Stimulated activated CD8-positive, alpha-beta memory T cell treated with anti-CD3 and anti-CD28 coated beads, Interleukin-7, amount 100 ng/mL, for 24 hours (primary cell): ENCODE measurements at regions not wholly inside any gene's neighbourhood (a gene's known extent, or its start where the extent isn't known, plus 50 kb on each side); places are given as distances from the start of the nearest gene placed in this dataset.

Experiments used
- DNase-seq: peaks from one replicate; pipeline ENCODE4 v3.0.0-alpha.2; 2020; ENCODE audit warnings: low read depth

DNA sequence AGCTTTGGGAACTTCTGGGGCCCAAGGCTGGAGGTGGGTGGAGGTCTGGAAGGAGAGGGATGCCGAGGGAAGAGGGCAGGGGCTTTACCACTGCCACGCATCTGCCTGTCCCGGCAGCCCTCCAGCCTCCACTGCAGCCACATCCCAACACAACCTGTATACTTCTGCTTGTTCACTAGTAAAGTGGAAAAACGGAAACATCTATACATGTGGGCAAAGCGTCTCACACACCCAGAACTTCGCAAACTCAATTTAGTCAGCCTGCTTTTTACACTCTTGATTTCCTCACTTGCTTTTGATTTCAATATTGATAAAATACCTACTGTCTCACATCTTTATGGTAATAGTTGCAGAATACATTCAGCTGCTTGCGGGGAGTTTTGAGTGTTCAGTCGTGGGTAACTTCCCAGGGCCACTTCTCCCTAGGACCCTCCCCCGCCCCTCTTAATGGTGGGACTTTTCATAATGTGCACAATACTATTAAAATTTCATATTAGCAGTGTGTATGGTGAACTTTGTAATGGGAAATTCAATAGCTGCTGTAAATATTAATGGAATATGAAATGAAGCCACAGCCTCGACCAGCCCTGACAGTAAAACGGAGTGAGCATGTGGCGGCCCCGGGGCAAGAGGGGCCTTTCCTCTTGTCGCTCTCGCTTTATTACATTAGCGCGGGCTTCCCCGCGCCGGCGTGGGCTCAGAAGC lies 85.2 kb downstream of the NR2F2 start:
- DNase-seq: no peak

DNA sequence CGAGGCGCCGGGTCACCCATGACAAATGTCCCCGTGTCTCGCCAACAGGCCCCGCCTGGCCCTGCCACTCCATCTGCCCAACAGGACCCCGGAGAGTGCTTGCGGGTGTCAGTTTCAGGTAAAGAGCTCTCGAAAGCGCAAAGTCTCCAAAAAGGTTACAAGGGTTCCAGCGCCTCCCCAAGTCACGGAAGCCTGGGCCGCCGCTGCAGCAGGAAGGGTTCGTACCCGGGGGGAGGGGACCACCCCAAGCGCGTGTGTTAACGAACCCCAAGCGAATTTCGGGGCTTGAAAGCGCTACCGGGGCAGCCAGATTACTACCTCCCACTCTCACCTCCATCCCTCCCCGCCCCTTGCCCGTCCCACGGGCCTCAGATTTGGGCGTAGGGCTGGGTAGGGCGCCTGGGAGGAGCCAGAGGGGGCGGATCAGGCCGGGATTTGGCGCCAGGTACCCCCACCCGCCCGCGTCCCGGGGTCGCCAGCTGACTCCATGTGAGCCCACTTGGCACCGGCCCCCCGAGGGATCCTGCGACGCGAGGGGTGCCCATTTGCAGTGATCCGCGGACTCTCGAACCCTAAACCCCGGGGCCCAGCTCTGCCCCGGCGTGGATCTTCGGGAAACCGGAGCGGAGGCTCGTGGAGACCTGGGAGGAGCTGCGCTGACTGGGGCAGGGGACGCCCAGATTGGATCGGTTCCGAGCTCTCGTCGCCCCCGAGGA lies 85.9 kb downstream of the NR2F2 start:
- no peak for DNase-seq

DNA sequence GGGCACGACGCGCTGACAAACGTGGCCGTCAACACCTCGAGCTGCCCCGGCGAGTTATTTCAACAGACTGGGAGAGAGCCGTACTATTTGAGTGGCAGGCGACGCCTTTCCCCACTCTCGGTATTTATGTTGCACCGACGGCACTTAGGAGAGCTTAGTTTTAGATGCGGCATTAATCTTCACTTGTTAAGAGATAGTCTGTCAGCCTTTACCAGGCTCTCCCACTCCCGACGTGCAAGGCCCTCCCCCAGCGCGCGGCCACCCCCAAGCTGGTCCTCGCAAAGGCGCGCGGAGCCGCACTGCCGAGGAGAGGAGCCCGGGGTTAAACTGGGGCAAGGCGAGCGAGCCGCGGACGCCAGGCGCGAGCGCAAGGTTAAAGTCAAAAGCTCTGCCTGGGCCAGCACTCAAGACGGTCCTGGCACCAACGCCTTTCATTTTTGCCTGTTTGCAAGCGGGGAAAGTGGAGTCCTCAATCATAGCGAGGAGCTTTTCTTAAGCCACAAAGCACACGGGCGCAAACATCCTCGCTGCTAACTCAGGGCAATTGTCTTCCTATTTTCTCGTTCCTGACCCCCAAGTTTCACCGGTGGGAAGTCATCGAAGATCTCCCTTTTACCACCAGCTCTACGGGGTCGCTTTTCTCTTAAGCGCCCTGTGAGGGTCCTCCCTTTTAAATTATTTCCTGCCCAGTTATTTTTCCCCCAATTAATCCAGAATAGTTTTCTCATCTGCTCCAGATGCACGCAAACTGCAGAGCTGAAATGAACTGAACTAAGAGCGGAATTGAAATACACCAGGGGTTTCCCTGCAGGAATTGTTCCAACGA lies 86.6 kb downstream of the NR2F2 start:
- DNase-seq: no peak

DNA sequence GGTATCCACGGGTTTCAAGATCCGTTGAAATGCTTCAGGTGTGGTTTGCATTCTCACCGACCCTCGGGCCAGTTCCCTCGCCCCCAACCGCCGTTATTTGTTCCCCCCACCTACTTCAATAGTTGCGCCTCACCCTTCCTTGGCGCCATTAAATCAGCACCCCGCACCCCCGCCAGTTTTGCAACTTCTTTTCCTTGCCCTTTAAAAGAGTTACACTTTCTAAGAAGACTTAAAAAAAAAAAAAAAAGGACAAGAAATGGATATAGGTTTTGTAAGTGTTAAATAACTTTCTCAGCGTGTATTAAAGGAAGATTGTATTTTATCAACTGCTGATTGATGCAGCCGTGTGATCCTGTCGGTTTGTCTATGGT lies 87.2 kb downstream of the NR2F2 start:
- DNase-seq: no peak

DNA sequence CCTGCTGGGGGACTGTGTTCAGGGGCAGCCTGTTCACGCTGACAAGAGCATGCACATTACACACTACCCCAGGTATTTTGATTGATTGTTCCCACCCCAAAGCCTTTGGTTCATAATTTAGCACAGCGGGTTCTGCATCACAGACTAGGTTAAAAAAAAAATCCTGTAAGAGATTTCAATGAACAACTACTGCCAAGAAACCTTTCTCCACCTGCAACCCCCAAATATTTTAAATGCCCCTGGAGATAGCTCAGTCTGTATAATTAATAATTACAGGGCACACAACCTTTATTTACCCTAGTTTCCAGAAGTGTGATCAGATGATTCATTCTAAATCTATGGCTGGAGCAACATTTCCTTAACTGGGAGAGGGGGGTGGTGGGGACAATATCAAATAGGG lies 87.6 kb downstream of the NR2F2 start:
- DNase-seq: no peak

DNA sequence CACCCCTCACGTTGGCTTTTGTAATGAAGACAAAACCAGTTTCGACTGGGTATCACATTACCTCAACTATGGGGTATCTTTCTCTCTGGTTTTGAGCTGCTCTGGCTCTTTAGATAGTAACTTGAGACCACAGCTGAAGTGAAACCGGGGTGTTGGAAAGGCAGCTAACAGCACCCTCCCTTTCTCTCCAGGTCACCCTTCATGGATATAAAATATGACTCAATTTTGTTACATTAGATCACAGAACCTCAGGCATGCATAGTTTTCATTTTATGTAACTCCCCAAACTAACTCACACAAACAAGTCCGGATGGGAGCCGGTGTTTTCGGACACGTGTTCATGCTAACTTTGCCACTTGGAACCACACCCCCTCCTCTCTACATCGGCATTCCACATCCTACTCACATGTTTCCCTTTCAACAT lies 90.7 kb downstream of the NR2F2 start:
- DNase-seq: no peak

DNA sequence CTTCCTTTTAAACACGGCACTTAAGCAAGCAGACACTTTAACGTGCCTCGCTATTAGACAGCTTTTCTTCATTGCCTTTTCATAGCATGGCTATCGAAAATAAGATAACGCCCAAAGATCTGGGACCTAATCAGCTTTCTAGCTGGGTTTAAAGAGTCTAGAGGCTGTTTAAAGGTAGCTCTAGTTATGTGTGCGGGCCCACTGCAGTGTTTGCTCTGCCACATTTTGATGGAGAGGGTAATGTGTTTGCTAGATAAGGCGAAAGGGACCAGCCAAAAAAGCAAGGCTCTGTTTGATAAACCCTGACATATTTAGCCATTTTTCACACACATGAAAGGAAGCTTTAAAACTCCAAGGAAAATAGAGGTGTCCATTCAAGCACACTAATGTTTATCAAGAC lies 91.6 kb downstream of the NR2F2 start:
- no peak for DNase-seq

DNA sequence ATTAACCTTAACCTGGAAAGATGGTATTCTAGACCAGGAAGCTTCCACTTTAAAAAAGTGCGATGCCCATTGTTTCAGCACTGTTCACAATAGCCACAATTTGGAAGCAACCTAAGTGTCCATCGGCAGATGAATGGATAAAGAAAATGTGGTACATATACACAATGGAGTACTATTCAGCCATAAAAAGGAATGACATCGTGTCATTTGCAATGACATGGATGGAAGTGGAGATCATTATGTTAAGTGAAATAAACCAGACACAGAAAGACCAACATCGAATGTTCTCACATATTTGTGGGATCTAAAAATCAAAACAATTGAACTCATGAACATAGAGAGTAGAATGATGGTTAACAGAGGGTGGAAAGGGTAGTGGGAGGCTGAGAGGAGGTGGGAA lies 94.2 kb downstream of the NR2F2 start:
- no peak for DNase-seq

DNA sequence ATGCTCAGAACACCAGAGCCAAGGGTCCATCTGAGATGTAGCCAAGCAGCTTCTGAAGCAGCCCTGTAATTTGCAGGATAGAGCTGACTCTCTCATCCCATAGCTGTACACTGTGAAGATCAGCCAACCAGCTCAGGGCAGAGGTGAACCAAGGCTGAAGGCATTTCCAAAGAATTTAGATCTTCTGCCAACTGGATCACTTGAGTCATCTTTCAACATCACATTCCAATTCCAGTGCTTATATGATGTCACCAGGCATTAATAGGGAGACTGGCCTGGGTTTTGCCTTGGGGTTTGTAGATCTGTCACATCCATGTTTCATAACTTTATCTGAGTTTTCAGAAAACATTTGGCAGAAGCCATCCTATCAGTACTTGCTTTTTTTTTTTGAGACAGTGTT lies 98.2 kb downstream of the NR2F2 start:
- no peak for DNase-seq

DNA sequence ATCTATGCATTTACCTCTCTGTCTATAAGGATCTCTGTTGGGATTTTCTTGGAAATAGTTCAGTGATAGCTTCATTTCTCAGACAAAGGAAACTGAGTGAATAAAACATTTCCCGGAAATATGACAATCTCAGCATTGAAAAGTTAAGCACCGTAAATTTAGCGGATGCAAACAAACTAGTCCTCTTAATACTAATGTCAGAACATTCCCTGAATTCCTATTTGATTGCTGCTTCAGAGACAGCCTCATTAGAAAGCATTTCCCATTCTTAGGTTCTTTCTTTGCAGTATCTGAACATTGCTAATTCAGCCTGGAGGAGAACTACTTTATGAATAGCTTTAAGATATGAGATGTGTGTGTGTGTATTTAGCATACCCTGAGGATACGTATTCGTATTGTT lies 101.3 kb downstream of the NR2F2 start:
- no peak for DNase-seq

DNA sequence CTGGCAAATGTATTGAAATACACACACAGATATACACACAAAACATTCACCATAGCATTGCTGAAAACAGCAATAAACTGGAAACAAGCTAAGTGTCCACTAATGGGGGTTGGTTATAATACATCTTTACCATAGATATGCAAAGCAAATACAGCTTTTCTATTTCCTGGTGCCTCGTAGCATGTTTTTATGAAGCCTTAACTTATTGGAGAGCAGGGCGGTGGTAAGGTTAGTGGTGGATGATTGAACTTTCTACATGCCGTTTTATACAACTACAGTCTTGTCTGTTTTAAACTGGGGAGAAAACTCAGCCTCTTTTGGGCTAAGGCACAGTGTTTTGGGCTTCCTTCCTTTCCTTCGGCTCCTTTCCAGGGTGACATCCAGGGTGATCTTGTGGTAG lies 104.5 kb downstream of the NR2F2 start:
- DNase-seq: no peak

DNA sequence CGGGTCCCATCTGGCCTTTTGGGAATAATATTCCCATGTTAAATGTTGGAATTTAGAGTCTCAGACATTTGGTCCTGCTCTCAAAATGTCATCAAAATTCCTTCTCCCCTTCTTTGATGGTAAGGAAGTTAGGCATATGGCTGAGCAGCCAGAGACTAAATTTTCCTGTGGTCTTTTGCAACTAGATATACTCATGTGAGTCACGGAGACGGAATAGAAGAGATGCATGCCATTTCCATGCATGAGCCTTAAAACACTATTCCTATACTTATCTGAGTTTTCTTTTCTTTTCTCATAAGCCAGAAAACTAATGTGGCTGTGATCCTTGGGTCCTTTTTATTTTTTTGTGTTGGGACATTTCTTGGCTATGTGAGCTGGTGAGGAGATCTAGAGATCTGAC lies 105.3 kb downstream of the NR2F2 start:
- no peak for DNase-seq

DNA sequence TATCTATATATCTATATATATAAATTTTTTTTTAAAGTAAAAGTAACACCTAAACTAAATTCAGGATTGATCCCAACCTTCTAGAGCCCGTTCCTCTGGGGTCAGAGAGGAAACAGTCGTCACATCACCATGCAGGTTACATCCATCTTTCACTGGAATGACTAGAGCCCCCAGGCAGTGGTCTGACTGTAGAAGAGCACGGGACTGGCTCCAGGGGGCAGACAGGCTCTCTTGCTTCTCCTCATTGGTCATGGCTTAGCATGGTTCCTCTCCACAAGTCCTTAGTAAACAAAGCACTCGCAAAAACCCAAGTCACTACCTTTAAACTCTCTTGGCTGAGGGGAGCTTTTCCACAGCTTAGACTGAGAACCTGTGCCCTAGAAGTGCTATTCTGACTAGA lies 110.5 kb downstream of the NR2F2 start:
- no peak for DNase-seq

DNA sequence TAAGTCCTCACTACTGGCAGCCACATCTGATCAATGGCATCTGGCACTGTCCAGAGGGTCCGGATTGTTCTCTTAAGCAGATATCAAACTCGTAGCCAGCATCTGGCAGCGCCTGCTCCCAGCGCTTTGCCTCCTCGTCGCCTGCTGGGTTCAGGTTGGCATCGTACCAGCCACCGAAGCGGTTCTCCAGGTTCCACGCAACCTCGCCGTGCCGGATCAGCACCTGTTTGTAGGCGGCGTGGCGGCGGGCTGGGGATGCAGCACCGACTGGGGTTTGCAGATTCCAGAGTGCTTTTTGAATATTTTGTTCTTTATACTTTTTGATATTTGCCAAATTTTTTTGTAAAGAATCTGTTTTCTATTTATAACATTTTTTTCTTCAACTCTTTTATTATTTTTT lies 111.6 kb downstream of the NR2F2 start:
- no peak for DNase-seq

DNA sequence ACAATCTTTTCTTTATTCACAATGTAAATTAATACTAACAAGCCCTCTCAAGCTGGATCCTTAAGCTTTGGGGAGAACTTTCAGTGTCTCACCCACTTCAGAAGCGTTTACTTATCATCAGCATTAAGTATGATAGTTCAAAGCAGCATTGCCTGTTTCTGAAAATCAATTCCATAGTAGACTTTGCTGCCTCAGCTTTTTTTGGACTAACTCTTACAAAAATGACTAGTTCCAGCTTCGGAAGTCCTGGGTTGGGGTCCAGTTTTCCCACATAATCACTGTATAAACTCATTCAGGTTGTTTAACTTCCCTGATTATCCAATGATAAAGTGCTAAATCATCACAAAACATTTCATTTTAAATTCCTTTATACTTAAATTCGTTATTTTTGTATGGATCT lies 114.4 kb downstream of the NR2F2 start:
- DNase-seq: no peak

DNA sequence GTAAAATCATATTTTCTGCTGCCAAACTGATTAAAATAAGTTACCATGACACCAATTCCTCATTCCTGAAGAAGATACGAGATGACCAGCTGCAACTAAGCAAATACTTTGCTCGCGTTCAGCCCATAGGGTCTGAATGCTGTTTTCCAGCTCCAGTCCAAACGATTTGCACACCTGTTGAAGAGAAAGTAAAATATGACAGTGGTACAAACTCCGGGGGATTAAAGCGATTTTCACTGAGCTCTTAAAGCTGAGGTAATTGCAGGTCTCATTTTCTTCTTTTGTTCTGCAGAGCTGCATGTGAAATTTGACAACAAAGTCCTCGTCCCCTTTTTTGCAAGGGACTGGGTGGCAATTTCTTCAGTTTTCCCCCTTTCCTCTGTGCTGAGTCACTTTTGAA lies 118.4 kb downstream of the NR2F2 start:
- DNase-seq: no peak

DNA sequence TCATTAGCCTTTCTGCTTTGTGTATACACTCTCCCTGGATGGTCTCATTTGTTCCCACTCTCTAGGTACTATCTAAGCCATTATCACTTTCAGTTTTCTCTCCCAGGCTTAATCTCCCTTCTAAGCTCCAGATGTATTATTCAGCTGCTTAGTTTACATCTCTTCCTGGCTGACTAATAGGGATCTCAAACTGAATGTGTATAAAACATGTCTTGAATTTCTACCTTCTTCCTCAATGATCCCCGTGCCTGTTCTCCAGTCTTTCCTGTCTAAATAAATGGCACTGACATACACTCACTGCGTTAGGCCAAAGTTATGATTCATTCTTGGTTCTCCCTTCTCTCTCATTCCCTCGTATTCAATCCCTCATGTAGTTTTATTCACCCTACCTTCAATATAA lies 127.3 kb downstream of the NR2F2 start:
- no peak for DNase-seq

DNA sequence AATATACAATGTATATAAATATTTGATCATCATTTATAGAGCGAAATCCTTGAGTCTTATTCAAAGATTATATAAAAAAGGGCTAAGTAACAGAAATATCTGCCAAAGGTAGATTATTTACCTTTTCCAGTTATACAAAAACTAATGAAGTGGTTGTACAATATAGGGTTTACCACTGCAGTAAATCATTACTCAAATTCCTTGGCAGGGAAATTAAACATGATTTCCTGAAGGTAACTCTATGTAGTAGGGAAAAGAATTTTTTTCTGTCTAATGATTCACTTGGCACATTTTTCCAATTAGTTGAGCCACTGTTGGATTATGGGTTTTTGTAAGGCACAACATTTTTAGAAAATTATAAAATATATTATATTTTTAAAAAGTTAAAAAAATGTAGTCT lies 129.6 kb downstream of the NR2F2 start:
- no peak for DNase-seq

DNA sequence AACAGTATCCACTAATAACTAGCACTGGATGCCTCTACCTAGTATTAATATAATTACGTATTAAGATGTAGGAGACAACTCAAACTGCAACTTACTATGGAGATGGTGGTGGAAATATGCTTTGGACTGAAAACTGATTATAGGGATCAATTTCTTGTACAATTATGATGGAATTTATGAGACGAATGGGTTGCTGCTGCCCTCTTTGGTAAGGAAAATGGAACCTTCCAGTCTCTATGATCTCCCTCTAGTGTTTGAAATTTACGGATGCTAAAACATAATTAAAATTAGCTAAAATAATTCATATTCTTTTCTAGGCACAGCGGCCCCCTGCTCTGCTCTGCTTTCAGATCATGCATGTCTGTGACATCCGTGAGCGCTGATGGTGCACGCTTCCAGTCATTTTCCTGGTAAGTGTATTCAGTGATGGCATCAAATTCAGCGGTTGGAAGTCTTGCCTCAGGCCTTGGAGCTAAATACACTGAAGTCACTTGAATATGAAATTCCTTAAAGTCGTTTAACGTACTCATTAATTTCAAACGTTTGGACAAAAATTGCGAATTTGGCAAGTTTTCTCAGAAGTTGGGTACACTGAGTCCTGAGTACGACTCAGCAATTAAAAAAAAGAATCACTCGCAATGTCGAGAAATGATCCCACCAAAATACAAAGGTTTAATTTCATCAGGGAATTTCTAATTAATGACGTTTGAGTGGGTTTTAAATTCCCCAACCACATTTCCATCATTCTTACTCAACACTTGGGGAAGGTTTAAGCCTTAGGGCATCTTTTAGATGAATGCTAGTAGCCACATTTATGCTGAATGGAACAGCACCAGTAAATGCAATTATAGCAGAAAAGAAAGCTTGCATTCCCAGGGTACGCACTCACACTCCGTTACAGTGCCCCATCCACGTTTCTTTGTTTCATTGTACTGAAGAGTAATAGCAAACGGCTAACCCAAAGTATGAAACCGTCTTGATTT lies 132.6 kb downstream of the NR2F2 start:
- no peak for DNase-seq

DNA sequence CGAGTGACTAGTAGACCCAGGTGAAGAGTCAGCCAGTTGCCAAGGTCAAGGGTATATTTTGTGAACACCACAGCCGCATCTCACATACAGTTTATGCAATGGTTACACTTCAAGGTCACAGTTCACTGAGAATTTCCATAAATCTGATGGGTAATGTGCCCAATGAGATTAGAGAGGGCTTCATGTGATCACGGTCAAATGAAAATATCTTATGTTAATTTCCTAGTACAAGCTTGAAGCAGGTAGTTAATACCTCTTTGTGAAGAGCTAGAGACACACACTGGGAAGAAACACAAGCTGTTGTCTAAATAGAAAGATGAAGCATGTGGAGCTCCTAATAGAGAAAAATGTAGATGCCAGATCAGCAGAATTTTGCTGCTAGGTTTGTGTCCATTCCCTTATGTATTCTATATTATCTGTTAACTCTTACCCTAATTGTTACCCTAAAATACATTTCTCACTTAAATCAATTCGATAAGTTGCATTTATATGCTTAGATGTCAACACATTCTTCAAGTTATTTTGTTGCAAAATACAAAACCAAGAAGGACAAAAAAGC lies 136.0 kb downstream of the NR2F2 start:
- no peak for DNase-seq

DNA sequence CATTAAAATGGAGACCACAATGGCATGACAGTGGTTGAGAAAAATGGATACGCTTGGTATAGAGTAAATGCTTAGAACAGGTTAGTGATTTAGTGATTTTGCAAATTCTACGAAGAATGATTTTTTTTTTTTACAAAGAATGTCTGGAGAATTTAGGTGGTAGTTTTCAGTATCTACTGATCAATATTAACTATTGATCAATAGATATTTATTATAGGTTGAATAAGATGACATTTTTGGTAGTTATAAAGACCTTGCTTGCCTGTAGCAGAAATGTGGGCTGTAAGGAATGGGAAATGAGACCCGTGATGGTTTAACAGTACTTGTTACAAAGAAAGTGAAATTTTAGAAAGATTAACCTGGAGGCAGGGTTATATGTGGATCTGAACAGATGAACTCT lies 137.5 kb downstream of the NR2F2 start:
- no peak for DNase-seq
